ENCODE measurements at regions not wholly inside any gene's neighbourhood (a gene's known extent, or its start where the extent isn't known, plus 50 kb on each side); places are given as distances from the start of the nearest gene placed in this dataset.

DNA sequence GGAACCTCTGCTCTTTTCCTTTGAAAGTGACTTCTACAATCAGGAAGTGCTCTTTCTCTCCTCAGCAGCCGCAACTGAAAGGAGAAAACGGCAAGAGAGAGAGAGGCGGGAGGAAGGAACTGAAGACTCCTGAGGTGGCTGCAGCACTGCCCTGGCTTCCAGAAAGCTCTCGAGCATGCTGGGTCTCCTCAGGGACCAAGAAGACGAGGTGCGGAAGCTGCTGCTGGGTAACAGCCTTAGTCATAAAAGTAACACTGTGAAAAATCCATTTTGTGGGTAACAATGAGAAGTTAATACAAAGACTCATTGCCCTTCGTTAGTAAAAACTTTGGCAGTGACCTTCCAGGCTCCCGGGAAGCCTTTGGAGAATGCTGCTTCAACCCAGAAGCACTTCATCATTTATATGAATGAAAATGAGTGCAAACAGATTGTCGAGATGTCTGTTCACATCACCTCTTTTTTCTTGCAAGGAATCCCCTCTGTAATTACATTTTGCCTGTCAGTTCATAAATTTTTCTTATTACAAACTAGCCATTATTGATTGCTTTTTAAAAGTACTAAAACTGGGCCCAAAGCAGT lies 473.4 kb downstream of the SOX6 start:
- no peak for DNase-seq (ENCODE audit: low read depth)

DNA sequence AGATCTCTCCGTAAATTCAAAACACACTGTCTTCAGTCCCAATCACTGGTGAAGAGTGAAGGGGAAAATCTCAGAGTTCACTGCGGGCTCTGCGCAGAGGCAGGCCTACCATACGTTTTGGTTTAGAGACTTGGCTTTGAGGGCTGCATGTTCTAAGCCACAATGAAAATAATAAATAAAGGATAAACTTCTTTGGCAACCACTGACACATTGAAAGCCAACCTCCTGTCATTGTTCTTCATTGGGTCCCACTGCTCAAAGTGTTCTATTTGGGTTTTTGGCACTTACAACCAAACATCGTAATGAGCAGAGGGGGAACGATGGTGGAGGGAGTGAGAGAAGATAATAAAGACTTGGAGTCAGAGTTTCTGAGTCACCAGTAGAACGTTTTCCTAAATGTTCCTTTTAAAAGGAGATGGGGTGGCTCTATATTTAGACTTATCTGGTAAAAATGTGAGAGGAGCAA lies 472.9 kb downstream of the SOX6 start:
- no peak for DNase-seq (ENCODE audit: low read depth)

DNA sequence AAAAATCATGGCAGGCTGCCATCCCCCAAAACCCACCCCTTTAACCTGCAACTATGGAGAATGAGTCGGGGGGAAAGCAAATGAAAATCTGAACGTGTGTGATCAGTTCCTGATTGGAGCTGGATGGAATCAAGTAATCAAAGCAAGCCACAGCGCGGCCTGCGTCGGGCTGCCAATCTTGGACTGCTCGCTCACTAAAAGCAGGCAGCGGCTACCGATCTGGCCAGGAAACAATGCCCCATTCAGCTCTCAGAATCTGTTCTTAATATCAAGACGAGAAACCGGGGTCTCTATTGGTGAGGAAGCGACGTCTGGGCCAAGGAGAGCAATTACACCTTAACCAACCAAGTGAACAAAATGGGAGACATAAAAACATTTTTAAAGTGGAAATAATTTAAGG lies 472.2 kb downstream of the SOX6 start:
- DNase-seq (ENCODE audit: low read depth), result no peak

DNA sequence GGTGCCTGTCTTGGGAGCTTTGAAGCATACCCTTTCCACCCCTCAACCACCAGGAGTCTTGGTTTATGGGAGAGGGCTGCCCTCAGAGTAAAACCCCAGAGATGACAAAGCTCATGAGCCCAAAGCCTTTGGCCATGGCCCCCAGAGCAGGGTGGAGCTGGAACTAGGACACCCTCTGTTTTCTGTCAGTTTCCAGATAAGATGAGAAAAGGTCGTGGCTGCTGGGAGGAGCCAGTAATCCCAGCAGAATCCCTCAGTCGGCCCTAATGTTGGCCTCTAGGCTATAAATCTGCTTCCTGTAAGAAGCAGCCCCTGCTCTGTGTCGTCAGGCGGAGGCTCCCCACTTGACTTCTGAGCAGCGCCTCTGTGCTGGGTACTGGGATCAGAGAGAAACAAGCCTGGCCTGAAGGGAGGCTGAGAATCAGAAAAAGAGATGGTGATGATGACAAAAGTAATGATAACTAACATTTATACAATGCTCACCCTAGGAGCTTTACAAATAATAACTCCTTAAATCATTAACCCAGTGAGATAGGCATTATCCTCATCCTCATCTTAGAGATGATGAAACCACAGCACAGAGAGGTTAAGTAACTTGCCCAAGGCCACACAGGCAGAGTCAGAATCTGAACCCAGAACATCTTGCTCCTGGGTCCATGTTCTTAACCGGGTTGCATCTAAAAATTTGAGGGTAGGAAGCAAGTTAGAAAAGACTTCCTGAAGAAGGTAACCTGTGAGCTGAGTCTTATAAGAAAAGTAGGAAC lies 471.4 kb downstream of the SOX6 start:
- no peak for DNase-seq (ENCODE audit: low read depth)

DNA sequence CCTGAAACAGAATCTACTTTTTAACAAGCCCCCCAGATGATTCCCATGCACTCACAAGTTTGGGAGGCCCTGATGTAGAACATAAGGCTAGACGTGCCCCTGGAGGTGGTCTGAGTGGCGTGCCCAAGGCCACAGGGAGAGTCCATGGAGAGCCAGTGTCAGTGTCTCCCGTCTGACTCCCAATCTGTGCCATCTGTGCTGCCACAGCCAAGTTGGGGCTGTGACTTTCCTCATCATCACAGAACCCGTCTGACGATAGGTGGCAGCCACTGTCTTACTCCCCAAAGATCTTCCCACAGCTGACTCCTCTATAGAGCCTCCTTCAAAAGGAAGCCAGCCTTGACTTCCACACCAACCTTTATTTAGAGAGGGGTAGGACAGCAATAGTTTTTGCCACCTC lies 470.5 kb downstream of the SOX6 start:
- DNase-seq (ENCODE audit: low read depth), result no peak

DNA sequence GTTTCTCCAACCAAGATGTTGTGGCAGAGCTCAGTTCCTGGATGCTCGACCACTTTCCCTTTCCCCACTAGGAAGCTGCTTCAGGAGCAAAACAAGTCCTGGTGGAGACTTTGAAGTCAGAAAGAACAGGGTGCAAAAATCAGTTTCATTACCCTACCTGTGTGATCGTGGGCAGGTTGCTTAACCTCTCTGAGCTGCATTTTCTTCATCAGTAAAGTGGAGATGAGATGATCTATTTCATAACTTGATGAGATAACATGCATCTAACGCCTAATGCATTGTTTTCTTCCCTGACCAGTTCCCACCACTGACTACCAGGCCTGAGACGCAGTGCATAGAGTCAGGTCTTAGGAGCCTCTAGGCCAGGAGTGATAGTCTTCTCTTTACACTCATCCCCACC lies 470.0 kb downstream of the SOX6 start:
- no peak for DNase-seq (ENCODE audit: low read depth)

DNA sequence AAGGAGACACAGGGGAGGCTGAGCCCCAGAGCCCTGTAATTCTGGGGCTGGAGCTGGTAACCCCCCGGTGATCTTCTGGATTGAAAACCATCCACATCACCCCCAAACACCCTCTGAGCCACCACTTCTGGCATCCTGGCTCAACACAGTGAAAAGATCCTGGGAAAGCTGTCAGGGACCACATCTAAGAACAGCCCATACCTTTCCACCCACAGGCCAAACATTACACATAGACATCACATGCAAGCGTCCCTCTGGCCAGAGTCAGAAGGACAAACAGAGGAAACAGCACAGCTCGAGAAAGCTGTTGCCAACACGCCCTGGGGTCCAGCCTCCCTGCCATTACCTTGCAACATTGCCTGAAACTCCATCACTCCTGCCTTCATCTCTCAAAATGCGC lies 469.5 kb downstream of the SOX6 start:
- DNase-seq (ENCODE audit: low read depth), result no peak

DNA sequence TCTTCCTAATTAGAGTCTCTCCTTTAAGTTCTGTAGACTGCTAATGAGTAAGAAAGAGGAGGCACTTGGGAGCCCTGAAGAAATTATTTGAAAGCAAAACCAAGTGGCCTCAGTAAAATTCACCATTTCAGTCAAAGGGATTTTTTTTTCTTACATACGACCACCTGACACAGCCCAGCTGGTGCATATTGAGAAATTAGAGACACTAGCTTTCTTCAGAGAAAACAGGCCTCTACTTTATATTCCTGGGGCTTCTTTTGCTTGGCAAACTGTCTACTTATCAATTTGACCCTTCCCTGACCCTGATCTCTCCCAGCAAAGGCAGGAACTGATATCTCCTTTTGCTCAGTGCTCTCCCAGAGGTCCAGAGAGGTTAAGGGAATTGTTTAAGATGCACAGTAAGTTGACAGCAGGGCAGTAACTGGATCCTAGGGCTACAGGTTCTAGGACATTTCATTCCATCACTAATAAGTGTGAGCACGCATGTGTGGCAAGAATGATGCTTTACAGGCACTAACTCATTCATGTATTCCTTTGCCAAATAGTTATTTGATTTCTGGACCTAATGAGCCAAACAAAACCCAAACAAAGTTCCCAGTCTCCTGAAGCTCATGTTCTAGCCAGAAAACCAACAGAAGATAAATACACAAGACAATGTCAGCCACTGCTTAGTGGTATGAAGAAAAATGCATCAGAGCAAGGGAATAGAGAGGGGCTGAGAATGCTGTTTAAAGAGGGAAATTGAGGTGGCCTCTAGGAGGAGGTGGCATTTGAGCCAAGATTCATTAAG lies 467.6 kb downstream of the SOX6 start:
- DNase-seq (ENCODE audit: low read depth), result no peak

DNA sequence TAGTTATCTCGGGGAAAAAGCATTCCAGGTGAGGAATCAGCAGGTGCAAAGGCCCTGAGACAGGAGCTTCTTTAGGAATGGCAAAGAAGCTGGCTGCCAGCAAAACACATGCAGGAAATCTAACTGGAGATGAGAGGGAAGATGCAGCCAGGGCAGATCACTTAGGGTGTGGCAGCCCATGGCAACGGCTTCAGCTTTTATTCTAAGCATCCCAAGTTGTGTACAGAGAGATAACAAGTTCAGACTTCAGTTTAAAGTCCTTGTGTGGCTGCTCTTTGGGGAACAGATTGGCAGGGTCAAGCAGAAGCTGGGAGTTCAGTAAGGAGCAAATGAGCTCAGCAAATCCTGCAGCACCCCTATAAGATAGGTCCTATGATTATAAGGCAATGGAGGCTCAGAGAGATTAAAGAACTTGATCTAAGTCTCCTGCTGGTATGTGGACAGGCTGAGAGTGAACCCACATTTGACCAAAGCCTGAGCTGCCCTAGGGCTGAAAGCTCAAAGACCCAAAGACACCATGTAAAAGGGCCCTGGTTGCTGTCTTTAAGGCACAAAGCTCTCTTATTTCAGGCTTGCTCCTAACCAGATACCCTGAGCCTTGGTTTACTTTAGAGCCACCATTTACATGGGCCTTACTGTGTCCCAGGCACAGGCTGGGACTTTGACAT lies 466.8 kb downstream of the SOX6 start:
- DNase-seq (ENCODE audit: low read depth), result no peak

DNA sequence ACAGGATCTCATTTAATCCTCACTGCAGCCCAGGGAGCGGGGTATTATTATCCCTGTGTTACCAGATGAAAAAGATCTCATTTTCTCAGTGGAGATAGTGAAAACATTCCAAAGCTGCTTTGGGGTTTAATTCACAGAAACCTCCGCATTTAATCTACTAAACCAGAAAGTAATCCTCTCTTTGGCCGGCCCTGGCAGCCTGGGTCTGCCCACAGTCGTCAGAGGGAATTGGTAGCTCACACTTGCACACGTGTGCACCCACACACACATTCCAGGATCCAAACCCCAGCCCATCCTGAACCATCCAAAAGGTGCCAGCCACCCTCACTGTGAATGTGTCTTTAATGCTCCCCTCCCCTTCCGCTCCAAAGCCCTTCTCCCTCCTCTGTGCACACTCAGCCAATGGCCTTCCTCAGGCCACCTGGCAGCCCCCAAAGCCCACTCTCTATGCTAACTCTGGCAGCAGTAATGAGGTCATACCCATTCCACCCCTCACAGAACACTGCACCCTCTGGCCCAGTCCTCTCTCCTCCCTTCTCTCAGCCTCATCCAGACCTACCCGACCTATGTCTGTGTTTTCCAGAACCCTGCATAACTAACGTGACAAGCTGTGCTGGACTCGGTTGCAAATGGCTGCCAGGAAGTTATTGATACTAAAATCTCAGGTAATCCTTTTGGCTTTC lies 466.2 kb downstream of the SOX6 start:
- DNase-seq (ENCODE audit: low read depth), result no peak

DNA sequence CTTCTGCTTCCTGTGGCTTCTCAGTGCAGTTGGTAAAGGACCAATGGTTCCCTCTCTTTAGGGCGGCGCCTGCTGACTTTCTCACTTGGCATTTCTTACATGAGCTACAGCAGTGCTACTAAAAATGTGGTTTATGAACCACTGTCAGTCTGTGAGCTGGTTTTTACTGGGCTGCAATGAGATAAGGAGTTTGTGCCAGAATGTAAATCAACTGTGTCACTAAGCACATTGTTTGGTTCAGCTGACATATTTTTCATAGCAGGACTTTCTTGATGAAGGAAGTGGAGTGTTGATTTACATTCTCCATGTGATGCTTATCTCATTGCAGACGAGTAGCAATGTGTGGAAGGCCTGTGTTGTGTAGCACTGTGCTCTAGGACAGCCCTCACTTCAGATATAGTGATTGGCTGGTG lies 463.3 kb downstream of the SOX6 start:
- DNase-seq (ENCODE audit: low read depth), result no peak

DNA sequence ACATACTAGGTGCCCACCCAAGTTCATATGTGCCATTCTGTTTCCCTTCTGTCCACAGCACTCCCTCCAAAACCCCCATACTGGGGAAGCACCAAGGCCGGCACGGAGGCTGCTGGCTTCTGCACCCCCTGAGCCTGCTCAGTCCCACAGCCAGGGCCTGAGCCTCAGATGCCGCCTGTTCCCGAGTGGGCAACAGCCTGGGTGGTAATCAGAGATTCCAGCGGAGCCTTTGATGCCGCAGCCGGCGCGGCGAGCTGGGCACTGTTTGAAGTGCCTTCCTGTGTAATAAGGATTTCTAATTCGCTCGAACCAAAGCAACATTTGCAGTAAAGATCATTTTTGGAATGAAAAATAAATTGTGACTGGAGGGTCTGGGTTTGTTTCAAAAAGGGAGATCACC lies 460.3 kb downstream of the SOX6 start:
- DNase-seq (ENCODE audit: low read depth), result no peak

DNA sequence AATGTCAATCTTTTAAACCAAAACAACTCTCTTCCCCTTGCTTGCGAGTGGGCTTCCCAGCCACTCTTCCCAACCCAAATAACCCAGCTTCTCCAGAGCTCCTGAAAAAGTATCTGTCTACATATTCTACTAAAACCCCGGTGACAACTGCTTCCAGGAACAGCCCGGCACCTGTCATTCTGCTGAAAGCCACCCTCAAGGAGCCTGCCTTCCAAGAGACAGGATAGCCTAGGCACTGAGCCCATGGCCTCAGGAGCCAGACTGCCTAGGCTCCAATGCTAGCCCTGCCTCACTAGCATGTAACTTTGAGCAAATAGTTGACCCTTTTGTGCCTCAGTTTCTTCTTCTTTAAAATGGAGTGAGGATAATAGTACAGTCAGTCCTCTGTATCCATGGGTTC lies 459.8 kb downstream of the SOX6 start:
- no peak for DNase-seq (ENCODE audit: low read depth)

DNA sequence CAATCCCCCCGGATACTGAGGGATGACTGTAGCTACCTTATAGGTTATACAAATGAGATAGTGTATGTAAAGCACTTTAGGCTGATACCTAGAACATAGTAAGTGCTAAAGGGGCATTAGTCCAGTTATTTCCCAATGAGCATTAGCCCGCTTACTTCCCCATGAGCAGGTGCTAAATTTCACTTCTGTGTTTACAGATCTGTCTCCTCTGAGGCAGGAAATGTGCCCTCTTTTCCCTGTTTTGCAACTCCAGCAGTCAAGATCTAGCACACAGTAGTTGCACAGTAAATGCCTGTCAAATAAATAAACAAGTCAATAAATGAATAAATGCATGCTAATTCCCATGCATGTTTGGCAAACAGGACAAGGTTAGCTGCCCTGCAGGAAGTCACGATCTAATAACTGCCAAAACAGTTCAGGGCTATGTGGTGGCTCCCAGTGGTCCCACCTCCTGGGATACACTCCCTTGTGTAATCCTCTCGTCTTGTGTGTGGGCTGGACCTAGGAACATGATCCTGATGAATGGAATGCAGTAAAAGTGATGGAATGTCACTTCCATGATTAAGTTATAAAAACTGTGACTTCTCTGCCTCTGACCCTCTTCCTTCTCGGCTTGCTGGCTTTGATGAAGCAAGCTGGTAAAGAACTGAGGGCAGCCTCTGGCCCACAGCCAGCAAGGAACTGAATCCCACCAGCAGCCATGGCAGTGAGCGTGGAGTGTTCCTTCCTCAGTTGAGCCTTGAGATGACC lies 459.0 kb downstream of the SOX6 start:
- DNase-seq (ENCODE audit: low read depth), result no peak

DNA sequence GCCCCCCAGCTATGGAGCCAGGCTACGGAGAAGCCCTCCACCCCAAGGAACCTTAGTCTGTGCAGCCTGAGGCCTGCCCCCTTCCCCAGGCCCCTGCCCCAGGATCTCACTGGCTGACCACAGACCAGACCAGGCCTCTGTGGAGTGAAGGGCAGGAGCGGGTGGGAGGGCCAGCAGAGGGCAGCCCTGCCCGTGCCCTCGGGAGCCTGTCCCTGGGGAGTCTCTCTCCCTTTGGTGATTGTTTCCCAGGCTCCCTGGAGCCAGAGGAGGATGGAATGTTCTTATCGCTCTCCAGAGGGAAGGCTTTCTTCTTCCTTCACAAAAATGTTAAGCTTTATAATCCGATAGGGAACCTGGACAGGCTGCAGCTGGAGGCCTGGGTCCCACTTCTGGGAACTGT lies 455.3 kb downstream of the SOX6 start:
- DNase-seq (ENCODE audit: low read depth), result no peak

DNA sequence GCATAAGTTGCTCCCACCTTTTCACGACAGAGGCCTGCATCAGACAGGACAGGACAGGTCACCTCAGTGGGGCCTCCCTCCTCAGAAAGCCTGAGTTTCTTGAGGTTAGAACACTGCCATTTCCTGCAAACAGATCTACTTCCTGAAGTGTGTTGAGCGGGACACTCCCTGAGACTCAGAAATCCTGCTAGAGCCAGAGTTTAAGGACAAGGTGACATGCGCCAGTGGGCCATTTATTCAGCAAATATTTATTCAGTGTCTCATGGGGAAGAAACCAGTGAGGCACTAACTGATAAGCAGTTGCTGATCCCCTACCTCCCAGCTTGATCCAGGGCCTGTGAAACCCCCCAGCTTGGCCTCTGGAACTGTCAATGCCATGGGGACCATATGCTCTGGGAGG lies 454.6 kb downstream of the SOX6 start:
- DNase-seq (ENCODE audit: low read depth), result no peak

DNA sequence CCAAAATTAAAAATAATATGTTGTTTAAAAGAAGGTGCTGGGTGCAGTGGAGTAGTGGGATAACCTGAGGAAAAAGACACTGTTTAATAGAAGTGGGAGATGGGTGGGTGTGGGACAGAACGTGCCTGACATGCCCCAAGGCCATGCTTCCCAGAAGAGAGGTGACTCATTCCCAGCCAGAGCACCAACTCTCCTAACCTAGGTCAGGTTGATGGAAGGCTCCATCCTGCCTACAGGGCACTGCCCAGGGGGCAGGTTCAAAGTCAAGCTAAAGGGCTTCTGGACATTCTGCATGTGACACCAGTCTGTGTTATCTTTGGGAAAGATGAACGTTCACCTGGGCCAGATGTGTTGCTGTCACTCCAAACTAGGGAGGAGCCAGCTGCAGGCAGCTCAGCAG lies 453.1 kb downstream of the SOX6 start:
- DNase-seq (ENCODE audit: low read depth), result no peak

DNA sequence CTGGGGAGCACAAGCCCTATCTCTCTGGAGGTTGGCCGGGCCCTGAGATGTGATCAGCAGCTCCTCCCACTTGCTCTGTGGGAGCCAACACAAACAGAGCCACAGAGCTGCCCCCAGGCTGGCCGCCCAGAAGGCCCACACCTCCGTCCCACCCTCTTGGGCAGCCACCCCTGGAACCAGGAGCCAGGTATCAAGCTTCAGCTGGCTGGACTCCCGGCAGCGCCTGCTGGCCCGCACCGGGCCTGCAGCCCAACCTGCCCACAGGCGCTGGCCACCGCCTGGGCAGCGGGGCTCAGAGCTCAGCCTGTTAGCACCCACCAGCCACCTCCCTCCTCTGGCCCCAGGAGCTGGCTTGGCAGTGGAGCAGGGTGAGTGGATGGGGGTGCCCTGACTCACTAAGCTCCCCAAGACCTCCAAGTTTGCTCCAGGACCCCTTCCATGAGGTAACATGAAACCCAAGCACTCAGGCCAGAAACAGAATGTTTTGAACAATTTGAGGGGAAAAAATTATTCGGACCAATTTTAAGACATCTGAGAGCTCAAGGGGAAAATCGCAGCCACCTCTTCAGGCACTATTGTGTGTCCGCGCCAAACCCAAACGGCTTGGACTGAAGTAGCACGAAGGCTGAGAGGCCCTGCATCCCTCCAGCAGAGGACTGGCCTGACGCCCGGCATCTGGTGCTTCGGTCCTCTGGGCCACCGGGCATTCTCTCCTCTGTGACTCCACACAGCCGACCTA lies 450.8 kb downstream of the SOX6 start:
- no peak for DNase-seq (ENCODE audit: low read depth)

DNA sequence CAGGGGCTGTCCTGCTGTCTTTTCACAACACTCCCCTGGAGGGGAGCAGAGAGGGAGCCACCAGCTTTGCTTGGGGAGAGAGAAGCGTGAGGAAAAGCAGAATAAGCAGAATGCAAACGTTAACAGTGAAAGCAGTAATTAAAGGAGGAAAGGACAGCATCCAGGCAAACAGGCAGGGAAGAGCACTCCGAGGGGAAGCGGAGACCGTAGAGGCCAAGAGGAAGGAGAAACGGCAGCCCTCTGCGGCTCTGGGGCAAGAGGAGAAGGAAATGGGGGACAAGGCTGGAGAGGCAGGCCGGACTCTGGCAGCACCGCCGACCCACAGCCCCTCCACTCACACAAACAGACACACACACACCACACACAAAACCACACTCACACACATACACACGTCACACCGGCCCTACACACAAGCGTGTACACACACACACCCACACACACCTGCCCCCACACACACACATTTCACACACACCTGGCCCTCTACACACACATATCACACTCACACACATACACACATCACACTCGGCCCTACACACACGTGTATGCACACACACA lies 449.8 kb downstream of the SOX6 start:
- DNase-seq (ENCODE audit: low read depth), result no peak

DNA sequence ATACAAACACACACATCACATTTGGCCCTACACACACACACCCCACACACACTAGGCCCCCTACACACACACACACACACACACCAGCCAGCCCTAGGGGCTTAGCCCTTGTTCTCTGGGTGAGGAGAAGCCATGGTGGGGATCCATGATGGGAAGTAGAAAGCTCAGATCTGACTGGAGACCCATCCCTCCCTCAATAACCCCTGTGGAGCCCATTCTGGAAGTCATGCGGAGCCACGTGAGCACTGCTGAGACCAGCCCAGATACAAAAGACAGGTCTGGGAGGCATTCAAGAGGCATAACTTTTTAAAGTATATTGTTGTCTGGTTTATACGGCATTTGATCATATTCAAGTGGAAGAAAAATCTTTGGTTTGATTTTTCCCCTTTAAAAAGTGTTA lies 448.5 kb downstream of the SOX6 start:
- DNase-seq (ENCODE audit: low read depth), result no peak

Measured in stimulated activated CD8-positive, alpha-beta memory T cell treated with anti-CD3 and anti-CD28 coated beads, Interleukin-4, amount 100 ng/mL, for 24 hours (primary cell).